ENCODE measurements at regions not wholly inside any gene's neighbourhood (a gene's known extent, or its start where the extent isn't known, plus 50 kb on each side); places are given as distances from the start of the nearest gene placed in this dataset.
"Not testable (repeated sequence)": the region's sequence is repeated elsewhere in the genome, so short reads cannot be mapped to it uniquely, and the experiment has no call there.

- DNase-seq: no peak
Observed at GRCh38 chr4:146124023-146124680, 51.4 kb upstream of the LSM6 start.

- no peak for DNase-seq
Observed at GRCh38 chr4:146123231-146123630, 52.3 kb upstream of the LSM6 start.

GRCh38 chr4:146122398-146122797 is 53.1 kb upstream of the LSM6 start:
- DNase-seq: peak; percentile 10

GRCh38 chr4:146121757-146122156 is 53.8 kb upstream of the LSM6 start:
- DNase-seq: no peak

- no peak for DNase-seq
Observed at GRCh38 chr4:146119845-146120404, 55.6 kb upstream of the LSM6 start.

GRCh38 chr4:146114066-146114465 is 61.5 kb upstream of the LSM6 start:
- no peak for DNase-seq

- DNase-seq: no peak
Observed at GRCh38 chr4:146113171-146113570, 62.3 kb upstream of the LSM6 start.

GRCh38 chr4:146112389-146112788 is 63.1 kb upstream of the LSM6 start:
- DNase-seq: no peak

GRCh38 chr4:146110871-146111485 is 64.5 kb upstream of the LSM6 start:
- no peak for DNase-seq

GRCh38 chr4:146108756-146109155 is 66.8 kb upstream of the LSM6 start:
- no peak for DNase-seq

GRCh38 chr4:146107587-146108240 is 67.8 kb upstream of the LSM6 start:
- no peak for DNase-seq

GRCh38 chr4:146105464-146105863 is 70.1 kb upstream of the LSM6 start:
- DNase-seq: no peak

GRCh38 chr4:146104541-146104940 is 71.0 kb upstream of the LSM6 start:
- no peak for DNase-seq

GRCh38 chr4:146104052-146104451 is 71.5 kb upstream of the LSM6 start:
- DNase-seq: not testable (repeated sequence)

GRCh38 chr4:146099585-146099984 is 75.9 kb upstream of the LSM6 start:
- DNase-seq: no peak

- DNase-seq: no peak
Observed at GRCh38 chr4:146098978-146099377, 76.5 kb upstream of the LSM6 start.

GRCh38 chr4:146098397-146098796 is 77.1 kb upstream of the LSM6 start:
- no peak for DNase-seq

- no peak for DNase-seq
Observed at GRCh38 chr4:146096371-146096770, 79.1 kb upstream of the LSM6 start.

GRCh38 chr4:146095860-146096259 is 79.7 kb upstream of the LSM6 start:
- DNase-seq: no peak

GRCh38 chr4:146095091-146095690 is 80.3 kb upstream of the LSM6 start:
- no peak for DNase-seq

GRCh38 chr4:146088690-146089089 is 86.8 kb upstream of the LSM6 start:
- no peak for DNase-seq

GRCh38 chr4:146087856-146088255 is 87.7 kb upstream of the LSM6 start:
- no peak for DNase-seq

- no peak for DNase-seq
Observed at GRCh38 chr4:146076081-146076480, 99.4 kb upstream of the LSM6 start.
